GM19397 (cell line): ENCODE measurements at regions not wholly inside any gene's neighbourhood (a gene's known extent, or its start where the extent isn't known, plus 50 kb on each side); places are given as distances from the start of the nearest gene placed in this dataset.
"Not testable (repeated sequence)": the region's sequence is repeated elsewhere in the genome, so short reads cannot be mapped to it uniquely, and the experiment has no call there.

Experiments used
- ATAC-seq: cut with Tn5 transposase; IDR thresholded peaks from one replicate; pipeline ENCODE4 v1.9.1; 2021; ENCODE audit warnings: mild to moderate bottlenecking, moderate library complexity; ENCODE audit not compliant: unreplicated experiment

DNA sequence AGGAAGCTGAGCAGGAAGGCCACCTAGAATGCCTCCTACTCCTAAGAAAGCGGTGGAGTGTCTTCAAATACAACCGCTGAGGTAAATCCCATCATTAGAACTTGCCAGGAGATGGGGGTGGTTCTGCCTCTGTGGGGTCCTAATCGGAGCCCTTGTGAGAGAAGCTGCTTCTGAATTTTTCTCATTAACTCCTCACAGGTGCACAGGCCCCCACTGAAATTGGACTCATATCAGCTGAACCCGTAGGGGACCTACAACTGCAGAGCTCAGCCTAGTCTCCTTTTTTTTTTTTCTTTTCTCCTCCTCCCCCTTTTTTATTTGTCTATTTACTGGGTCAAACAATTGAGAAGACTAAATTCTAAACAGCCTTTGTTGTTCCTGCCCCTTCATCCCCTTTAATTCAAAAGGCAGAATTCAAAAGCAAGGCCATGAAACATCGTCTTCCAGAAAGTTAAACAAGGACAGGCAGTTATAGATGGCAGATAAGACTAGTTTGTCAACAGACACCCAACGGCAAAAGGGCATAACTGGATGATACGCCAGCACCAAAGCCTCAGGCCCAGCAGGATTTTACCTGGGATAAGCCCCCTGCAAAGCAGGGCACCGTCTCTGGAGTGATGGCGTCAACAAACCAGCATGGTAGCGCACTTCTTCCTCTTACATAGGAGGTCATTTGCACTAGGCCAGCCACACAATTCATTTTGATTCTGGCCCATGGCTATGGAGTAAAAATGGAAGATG lies 213.7 kb upstream of the HES1 start:
- no peak for ATAC-seq

DNA sequence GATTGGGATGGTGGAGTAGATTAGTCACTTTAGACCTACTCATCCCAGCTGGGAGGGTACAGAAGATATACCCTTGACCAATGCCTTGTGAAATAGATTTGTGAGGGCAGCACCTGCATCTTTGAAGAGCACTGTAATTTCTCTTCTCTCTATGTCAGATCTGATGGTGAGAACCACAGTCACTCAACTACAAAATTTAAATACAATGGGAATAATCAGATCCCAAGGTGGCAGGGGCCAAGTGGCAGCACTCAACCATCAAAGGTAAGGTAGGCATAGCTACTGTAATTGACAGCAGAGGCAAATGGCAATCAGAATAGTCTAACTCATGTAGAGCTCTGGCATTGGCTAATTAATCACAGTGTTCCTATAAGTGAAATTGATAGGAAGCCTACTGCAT lies 212.0 kb upstream of the HES1 start:
- not testable (repeated sequence) for ATAC-seq

DNA sequence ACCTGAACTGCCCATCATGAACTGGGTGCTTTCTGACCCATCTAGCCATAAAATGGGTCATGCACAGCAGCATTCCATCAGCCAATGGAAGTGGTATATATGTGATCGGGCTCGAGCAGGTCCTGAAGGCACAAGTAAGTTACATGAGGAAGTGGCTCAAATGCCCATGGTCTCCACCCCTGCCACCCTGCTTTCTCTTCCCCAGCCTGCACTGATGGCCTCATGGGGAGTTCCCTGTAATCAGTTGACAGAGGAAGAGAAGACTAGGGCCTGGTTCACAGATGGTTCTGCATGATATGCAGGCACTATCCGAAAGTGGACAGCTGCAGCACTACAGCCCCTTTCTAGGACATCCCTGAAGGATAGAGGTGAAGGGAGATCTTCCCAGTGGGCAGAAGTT lies 209.9 kb upstream of the HES1 start:
- not testable (repeated sequence) for ATAC-seq

DNA sequence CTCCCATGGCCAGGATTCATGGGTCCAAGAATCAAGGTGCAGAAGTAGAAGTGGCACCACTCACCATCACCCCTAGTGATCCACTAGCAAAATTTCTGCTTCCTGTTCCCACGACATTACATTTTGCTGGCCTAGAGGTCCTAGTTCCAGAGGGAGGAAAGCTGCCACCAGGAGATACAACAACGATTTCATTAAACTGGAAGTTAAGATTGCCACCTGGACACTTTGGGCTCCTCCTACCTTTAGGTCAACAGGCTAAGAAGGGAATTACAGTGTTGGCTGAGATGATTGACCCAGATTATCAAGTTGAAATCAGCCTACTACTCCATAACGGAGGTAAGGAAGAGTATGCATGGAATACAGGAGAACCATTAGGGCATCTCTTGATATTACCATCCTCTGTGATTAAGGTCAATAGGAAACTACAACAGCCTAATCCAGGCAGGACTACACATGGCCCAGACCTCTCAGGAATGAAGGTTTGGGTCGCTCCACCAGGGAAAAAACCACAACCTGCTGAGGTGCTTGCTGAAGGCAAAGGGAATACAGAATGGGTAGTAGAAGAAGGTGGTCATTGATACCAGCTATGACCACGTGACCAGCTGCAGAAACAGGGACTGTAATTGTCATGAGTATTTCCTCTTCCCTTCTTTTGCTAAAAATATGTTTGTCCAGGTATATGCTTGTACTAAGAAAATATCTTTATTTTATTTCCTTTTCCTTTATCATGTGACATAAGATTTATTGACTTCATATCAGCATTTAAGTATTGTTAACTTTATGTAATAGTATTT lies 208.3 kb upstream of the HES1 start:
- not testable (repeated sequence) for ATAC-seq

DNA sequence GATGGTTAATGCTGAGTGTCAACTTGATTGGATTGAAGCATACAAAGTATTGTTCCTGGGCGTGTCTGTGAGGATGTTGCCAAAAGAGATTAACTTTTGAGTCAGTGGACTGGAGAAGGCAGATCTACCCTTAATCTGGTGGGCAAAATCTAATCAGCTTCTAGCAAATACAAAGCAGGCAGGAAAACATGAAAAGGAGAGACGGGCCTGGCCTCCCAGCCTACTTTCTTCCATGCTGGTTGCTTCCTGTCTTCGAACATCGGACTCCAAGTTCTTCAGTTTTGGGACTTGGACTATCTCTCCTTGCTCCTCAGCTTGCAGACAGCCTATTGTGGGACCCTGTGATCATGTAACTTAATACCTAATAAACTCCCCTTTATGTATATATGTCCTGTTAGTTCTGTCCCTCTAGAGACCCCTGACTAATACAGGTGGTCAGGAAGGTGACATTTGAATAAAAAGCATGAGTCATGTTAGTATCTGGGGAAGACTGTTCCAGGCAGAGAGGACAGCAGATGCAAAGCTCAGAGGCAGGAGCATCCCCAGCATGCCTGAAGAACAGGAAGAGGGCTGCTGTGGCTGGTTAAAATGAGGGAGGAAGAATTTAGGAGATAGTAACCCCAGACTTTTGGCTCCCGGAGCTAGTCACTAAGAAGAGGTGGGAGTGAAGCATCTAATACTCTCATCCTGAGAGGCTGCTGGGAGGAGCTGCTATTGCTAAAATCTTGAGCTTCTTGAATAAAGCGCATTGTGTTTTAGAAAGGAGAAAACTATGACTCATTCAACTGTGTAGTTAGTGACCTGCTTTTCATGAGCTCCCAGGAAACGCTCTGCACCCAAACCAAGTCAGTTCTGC lies 207.4 kb upstream of the HES1 start:
- ATAC-seq, result no peak

DNA sequence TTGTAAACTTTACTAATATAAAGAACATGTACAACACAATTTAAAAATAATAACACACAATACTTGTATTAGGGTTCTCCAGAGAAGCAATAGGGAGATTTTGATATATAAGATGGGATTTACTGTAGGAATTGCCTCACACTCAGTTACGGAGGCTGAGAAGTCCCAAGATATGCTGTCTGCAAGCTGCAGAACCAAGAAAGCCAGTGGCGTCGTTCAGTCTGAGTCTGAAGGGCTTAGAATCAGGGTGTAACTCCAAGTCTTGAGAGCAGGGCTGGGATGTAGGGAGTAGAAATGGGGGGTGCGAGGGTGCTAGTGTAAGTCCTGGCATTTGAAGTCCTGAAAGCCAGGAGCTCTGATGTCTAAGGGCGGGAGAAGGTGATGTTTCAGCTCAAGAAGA lies 206.6 kb upstream of the HES1 start:
- ATAC-seq, result no peak

DNA sequence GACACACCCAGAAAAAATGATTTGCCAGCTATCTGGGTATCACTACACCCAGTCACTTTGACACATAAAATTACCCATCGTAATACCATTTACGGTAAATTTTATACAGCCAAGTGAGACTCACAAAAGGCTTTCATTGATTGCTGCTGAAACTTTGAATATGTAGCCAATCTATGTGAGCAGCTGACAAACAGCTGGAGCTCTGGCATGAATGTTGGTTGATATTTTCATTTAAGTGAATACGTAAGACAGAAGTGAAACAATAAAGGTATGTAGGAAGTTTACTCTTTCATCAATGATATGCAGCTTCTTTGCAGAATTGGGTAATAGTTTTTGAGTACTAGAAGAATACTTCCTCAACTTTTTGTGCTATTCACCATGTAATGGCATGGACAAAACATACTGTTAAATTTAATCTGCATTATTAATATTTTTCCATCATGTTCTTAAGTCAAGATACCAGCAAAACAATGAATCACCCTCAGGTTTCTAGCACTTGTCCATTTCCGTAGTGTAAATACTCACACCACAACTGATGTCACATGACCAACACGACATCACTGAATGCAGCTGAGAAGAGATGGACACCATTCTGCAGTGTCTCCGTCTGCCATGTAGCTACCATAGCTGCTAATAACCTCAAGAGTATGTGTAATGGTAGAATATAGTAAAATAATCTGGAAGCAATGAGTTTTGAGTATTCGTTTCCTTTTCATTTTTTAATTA lies 205.9 kb upstream of the HES1 start:
- ATAC-seq, result no peak

DNA sequence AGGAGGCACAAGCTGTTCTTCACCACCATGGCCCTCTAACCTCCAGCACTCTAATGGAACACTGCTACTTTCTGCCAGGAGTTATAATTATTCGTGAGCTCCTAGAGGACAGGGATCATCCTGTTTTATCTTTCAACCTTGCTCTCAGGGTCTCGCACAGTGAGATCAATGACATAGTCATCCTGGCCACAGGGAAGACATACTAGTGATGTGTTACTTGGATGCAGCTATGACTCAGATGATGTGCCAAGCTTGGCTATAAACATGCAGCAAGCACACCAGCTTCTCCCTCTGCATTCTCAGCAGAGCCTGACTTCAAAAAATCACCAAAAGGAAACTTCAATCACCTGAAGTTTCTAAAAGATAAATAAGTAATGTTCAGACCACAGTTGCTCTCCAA lies 203.8 kb upstream of the HES1 start:
- ATAC-seq, result no peak

DNA sequence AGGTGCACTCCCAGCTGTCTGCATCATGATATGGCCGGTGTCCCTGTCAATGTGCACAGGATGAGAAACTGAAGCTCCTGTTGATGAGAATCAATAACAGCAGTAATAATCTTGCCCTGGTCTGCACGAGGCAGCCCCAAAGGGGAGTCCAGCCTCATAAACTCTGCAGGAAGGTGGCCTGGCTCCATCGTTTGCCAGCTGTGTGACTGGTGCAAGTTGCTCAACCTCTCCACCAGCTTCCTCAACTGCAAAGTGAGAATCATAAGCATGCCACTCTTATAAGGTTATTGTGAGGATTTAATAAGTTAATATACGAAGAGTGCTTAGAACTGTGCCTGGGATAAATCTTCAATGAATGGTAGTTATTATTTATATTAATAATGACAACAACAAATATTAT lies 203.4 kb upstream of the HES1 start:
- ATAC-seq, result no peak

DNA sequence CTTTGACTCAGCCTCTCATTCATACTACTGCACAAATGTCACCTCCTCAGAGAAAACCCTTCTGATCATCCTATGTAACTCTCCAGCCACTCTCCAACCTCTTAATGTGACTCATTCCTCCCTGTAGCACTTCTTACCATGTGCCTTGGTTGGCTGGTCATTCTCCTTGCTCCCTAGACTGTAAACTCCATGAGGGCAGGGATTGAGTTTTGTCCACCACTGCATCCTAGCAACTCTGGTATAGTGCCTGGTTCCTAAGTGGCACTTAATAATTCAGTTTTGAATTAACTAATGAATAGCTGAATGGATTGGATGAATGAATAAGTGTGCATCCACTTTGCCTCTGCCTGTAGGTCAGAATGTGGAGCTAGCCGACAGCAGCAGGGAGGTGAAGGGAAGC lies 202.5 kb upstream of the HES1 start:
- no peak for ATAC-seq

DNA sequence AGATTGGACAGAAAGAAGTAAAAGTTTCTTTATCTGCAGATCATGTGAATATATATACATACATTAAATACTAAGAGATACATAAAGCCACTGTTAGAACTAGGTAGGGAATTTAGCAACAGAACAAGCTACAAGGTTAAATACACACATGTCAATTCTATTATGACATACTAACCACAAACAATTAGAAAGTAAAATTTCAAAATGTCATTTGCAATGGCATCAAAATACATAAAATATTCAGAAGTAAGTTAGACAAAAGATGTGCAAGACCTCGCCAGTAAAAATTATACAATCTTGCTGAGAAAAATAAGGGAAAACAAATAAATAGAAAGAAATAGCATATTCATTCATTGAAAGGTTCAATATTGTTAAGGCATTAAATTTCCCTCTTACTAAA lies 200.0 kb upstream of the HES1 start:
- no peak for ATAC-seq

DNA sequence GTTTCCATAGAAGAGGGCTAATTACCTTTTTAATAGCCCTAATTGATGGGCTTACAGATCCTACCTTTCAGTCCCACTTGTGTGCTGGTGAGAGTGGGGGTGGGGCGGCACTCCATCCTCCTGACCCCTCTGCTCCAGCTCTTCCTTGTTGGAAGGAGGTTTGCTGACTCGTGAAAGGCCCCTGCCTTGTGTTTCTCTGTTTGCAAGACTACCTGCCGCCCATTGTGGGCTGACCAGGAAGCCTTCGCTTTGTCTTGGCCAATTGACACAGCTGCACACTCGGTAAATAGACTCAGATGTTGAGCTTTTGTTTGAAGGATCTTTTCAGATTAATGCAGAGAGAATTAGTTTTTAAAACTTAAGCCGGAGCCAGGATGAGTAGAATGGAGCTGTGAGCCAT lies 197.3 kb upstream of the HES1 start:
- no peak for ATAC-seq

DNA sequence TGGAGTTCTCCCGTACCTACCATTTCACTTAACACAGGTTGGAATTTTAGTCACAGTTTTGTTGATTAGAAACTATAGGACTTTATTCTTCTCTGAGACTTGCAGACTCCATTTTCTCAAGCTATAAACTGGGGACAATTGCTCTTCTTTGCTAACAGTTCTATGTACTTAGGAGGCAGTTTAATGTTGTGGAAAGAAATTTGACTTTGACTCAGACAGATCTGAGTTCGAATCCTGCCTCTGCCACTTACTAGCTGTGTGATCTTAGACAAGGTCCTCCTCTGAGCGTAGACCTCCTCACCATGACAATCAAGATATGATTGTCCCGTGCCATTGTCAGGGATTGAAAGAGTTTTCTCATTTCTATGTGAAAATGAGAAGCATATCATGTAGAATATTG lies 196.4 kb upstream of the HES1 start:
- ATAC-seq, result no peak

DNA sequence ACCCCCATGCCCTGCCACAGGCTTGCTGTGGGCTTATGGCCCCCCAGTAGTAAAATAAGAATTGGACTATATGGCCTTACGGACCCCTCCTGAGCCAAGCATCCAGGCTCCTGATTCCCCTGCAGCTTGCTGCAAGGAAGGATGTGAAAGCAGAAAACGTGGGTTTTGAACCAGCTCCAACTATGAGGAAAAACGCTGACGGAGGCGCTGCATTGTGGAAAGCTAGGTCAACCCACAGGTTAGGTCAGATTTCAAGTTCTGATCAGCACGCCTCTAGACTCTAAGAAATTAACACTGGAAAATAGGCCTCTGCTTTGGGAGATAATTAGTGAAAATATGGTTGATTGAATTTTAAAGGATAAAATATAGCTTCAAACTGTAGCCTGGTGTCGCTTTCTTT lies 195.4 kb upstream of the HES1 start:
- ATAC-seq, result no peak

DNA sequence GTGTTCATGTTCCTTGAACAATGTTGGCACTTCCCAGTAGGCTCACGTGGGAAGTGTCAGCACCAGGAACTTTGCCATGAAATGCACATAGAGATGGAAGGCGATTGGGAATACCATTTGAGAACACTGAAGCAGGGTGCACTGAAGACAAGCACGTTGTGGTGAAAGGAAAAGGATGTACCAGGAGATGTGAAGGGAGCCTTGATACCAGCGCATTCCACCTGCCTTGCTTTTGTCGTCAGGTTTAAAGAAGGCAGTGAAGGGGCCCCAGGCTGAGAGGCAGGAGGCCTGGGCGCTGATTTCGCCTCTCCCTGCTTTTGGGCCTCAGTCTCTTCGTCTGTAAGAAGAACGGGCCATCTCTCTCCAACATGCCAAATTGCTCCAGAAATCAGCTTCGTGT lies 194.5 kb upstream of the HES1 start:
- no peak for ATAC-seq

DNA sequence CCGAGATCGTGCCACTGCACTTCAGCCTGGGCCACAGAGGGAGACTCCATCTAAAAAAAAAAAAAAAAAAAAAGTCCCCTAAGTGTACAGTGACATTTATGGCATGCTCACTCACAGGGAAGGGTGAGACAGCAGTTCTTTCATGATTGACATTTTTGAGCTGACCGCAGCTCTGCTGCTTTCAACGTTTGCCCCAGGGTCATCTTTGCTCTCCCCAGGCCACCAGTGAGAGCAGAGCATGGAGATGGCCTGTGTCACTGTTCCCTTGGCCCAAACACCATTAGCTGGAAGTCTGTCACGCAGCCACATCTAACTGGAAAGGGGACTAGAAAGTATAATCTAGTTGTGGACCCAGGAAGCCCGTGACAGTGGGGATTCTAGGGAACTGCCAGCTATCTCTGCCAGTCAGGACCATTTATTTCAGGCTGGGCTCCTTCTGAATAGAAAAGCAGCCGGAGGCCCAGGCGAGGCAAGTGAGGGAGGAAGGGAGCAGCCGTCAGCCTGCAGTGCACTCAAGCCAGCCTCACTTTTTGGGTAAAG lies 193.4 kb upstream of the HES1 start:
- ATAC-seq, result no peak

DNA sequence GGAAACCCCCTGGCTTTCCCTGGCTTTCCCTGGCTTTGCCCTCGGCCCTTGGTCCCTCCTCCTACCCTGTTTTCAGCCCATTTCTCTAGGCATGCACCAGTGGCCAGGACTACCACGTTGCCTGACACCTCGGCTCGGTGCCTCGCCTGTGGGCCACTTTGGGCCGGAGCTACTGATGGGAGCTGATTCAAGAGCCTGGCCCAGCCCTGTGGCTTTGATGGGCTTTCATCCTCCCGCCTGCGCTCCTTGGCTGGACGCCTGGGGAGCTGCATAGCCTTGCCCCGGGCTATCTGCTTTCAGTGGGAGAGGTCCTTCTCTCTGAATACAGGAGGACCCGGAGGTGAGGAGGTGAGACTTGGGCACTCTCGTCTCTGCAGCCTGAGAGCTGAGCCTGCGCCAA lies 192.7 kb upstream of the HES1 start:
- ATAC-seq, result no peak

DNA sequence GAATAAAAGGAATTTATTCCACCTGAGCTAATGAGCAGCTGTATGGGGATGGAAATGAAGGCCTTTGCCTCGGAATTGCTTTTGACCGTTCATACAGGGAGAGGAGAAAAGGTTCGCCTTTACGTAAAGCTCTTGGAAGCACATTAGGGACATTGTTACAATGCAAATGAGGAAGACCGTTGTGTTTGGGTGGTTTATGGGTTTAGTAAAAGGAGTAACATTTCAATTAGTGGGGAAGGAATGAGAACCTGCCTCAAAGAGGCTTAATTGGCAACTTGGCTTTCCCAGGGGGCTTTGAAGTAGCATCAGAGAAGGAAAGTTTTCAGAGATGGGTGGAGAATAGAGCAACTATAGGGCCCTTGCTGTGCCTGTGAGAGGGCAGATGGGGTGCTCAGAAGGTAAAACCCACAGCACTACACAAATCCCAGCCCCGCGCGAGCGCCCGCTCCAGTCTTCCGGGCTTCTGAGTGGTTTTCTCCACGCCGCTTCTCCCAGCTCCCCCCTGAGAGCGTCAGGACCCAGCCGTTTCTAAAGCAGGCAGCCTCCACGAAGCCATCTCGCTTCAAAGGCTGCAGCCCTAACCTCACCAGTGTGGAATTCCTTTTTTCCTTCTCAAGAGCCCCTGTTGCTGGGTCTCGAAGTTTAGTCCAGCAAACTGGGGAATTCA lies 192.0 kb upstream of the HES1 start:
- ATAC-seq, result no peak

DNA sequence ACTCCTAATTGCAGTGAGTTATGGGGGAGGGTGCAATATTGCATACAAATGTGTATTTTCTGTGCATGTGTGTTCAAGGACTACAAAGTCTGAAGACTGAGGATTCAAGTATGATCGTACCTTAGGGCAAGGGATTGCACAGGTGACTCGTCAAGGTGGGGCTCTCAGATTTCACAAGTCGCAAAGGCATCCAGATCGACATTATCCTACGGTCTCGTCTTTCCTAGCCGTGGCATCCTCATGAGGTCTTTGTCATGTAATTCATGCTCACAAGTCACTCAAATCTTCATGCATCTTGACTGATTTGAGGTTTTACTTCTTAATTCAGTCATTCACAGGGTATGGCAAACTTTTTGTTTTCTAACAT lies 191.4 kb upstream of the HES1 start:
- no peak for ATAC-seq

DNA sequence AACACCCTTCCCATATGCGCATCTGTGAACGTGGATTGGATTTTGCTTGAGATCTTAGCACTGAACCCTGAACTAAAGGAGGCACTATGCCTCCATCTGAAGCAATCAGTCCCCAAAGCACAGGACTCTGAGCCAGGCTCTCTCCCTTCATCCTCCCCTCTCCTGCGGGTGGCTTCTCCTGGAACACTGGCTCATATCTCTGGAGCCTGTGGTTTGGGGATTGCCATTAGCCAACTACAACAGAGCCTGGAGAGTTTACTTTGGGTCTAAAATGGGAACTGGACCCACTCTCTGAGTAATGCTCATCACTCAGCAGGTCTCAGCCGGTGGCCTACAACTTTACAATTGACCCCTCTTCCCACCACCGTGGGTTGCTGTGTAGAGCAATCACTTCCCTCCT lies 190.8 kb upstream of the HES1 start:
- no peak for ATAC-seq
